Kidney epithelial cell (primary cell): ENCODE measurements at regions not wholly inside any gene's neighbourhood (a gene's known extent, or its start where the extent isn't known, plus 50 kb on each side); places are given as distances from the start of the nearest gene placed in this dataset.

Experiments used
- DNase-seq: peaks from one replicate; pipeline ENCODE4 v3.0.0-alpha.2; 2010; ENCODE audit warnings: low read depth
- H3K27me3 ChIP-seq: 2 replicates; pipeline ENCODE4 v1.6.0; 2011; ENCODE audit warnings: low read length; ENCODE audit not compliant: control insufficient read depth, insufficient read depth
- H3K36me3 ChIP-seq: 2 replicates; pipeline ENCODE4 v1.5.1; 2011; ENCODE audit warnings: low read length; ENCODE audit not compliant: control insufficient read depth, insufficient read depth
- H3K4me3 ChIP-seq: 2 replicates; pipeline ENCODE4 v1.5.1; 2011; ENCODE audit warnings: low read depth, mild to moderate bottlenecking, control low read depth, low read length
- TF ChIP-seq, protein P1 (sequence below): IDR thresholded peaks from 2 replicates; pipeline ENCODE4 v1.5.1; 2011; ENCODE audit warnings: mild to moderate bottlenecking, moderate library complexity, low read length, control low read depth, inconsistent platforms; ENCODE audit not compliant: insufficient read depth, poor library complexity, severe bottlenecking

- no peak for DNase-seq
- no peaks in the 10 kb centered on the region for H3K36me3 ChIP-seq
- H3K4me3 ChIP-seq: no peak overlapping the region
- TF ChIP-seq, protein P1, sequence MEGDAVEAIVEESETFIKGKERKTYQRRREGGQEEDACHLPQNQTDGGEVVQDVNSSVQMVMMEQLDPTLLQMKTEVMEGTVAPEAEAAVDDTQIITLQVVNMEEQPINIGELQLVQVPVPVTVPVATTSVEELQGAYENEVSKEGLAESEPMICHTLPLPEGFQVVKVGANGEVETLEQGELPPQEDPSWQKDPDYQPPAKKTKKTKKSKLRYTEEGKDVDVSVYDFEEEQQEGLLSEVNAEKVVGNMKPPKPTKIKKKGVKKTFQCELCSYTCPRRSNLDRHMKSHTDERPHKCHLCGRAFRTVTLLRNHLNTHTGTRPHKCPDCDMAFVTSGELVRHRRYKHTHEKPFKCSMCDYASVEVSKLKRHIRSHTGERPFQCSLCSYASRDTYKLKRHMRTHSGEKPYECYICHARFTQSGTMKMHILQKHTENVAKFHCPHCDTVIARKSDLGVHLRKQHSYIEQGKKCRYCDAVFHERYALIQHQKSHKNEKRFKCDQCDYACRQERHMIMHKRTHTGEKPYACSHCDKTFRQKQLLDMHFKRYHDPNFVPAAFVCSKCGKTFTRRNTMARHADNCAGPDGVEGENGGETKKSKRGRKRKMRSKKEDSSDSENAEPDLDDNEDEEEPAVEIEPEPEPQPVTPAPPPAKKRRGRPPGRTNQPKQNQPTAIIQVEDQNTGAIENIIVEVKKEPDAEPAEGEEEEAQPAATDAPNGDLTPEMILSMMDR: no peak
- no peaks in the 10 kb centered on the region for H3K27me3 ChIP-seq
These were observed 204.9 kb upstream of the DUSP10 start for GRCh38 chr1:221946768-221947167.

DNA sequence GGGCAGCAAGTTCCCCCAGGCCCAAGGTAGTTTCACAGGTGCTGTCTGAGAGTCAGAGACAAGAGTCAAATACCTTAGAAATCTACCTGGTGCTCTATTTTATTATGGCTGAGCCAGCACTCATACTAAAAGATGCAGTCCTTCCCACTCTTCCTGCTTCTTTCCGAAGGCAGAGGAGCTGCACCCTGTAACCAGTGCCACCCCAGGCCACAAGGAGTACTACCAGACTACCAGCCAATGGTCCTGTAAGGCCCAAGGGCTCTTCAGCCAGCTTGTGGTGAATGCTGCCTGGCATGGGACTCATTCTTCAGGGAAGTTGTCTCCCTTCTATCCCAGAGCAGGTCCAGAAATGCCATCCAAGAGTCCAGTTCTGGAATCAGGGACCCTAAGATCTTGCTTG lies 203.8 kb upstream of the DUSP10 start:
- no peak for DNase-seq
- TF ChIP-seq, protein P1: no peak

DNA sequence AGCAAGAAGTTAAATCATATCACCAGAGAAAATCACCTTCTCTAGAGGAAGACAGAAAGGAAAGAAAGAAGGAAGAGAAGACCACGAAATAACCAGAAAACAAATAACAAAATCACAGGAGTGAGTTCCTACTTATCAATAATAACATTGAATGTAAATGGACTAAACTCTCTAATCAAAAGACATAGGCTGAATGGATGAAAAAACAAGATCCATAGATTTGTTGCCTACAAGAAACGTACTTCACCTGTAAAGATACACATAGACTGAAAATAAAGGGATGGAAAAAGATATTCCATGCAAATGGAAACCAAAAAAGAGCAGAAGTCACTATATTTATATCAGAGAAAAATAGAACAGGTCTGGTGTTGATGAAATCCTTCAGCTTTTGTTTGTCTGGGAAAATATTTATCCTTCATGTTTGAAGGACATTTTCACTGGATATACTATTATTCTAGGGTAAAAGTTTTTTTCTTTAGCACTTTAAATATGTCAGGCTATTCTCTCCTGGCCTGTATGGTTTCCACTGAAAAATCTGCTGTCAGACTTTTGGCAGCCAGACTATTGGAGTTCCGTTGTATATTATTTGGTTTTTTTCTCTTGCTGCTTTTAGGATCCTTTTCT lies 202.5 kb upstream of the DUSP10 start:
- no peaks in the 10 kb centered on the region for H3K27me3 ChIP-seq
- H3K36me3 ChIP-seq: no peaks in the 10 kb centered on the region
- no peak overlapping the region for H3K4me3 ChIP-seq
- TF ChIP-seq, protein P1: no peak
- no peak for DNase-seq

More for the DNA sequence above, 203.8 kb upstream of the DUSP10 start:
- no peaks in the 10 kb centered on the region for H3K36me3 ChIP-seq
- H3K4me3 ChIP-seq: no peak overlapping the region
- no peaks in the 10 kb centered on the region for H3K27me3 ChIP-seq

DNA sequence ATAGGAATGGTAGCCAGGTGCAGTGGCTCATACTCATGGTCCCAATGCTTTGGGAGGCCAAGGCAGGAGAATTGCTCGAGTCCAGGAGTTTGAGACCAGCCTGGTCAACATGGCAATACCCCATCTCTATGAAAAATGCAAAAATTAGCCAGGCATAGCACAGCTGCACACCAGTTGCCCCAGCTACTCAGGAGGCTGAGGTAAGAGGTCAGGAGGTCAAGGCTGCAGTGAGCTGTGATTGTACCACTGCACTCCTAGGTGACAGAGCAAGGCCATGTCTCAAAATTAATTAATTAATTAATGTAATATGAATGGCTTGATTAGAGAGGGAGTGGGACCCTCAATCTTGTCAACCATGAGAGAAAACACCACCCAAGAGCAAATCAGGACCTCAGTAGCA lies 198.7 kb upstream of the DUSP10 start:
- Histone ChIP-seq H3K4me3 (no peak overlapping the region), H3K36me3 (no peaks in the 10 kb centered on the region), H3K27me3 (no peaks in the 10 kb centered on the region)
- DNase-seq: no peak
- TF ChIP-seq, protein P1: no peak

DNA sequence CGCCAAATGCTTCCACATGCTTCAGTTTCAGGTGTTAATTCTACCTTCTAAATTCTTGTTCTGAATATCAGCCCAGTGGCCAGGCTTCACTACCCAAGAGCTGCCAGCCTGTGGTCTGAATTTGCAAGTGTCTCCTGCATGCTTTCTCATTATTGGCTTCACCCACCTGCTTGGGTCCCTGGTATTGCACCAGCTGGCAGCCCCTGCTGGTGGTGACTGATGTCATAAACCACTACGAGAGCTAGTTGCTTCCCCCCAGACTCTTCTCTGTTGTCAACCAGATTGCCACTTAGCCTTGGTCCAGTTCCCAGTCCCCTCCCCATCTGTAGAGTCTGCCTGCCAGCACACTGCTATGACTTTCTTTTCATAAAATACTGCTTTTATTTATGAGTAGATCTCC lies 197.7 kb upstream of the DUSP10 start:
- DNase-seq: no peak
- Histone ChIP-seq H3K4me3 (no peak overlapping the region), H3K36me3 (no peaks in the 10 kb centered on the region), H3K27me3 (no peaks in the 10 kb centered on the region)
- TF ChIP-seq, protein P1: no peak
